ENCODE measurements at regions not wholly inside any gene's neighbourhood (a gene's known extent, or its start where the extent isn't known, plus 50 kb on each side); places are given as distances from the start of the nearest gene placed in this dataset.

DNA sequence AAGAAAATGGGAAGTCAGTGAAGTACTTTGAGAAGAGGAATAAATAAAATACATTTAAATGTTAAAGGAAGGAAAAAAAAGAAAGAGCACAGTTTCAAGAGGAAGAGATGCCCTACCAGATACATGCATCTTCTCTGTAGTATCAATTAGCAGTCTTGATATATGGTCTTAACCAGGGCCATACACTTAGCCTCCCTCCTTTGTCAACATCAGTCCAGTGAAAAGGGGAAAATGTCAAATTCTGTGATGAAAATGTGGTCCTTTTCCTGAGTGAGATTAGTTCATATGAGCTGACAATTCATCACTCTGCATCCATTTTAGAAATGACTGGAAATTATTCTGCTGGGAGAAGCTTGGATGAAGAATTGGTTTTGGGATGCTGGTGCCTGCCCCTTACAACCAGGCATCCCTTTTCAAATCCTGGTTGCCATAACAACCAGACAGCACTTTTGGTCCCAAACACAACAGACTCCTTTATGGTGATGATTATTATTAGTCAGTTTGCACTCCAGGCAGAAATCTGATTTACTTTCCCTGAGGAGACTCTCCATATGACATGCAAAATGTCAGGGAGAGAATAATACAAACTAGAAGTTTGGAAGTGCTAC lies 933.6 kb upstream of the CDH8 start:
- ATAC-seq (ENCODE audit: low read depth): no peak
- CTCF ChIA-PET: no interaction called here
- intact Hi-C loops (cut with micrococcal nuclease): no loop called here

DNA sequence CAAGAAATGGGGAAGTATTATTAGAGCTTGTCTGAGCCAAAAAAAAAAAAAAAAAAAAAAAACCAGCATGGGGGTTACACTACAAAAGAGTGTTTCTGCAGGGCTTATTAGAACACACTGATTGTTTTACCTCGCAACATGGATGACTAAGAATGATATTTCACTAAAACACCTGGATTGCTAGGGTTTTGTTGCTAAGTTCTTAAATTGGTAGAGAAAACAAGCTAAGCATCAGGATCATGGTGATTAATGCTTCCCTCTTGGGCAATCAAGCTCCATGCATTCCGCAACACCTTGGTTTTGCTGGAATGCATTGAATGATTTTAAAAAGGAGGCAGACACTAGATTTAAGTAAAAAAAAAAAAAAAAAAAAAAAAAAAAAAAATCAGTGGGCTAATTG lies 931.4 kb upstream of the CDH8 start:
- ATAC-seq (ENCODE audit: low read depth): no peak
- H3K27me3 Mint-ChIP-seq: no peaks in the 10 kb centered on the region
- no peak overlapping the region for H3K27ac Mint-ChIP-seq
- no peak for DNase-seq
- H3K4me1 Mint-ChIP-seq: no peaks in the 10 kb centered on the region
- no peaks in the 10 kb centered on the region for H3K36me3 Mint-ChIP-seq (ENCODE audit: low read depth)
- no peak overlapping the region for H3K4me3 Mint-ChIP-seq
- CTCF ChIA-PET: no interaction called here
- TF ChIP-seq, protein P1, sequence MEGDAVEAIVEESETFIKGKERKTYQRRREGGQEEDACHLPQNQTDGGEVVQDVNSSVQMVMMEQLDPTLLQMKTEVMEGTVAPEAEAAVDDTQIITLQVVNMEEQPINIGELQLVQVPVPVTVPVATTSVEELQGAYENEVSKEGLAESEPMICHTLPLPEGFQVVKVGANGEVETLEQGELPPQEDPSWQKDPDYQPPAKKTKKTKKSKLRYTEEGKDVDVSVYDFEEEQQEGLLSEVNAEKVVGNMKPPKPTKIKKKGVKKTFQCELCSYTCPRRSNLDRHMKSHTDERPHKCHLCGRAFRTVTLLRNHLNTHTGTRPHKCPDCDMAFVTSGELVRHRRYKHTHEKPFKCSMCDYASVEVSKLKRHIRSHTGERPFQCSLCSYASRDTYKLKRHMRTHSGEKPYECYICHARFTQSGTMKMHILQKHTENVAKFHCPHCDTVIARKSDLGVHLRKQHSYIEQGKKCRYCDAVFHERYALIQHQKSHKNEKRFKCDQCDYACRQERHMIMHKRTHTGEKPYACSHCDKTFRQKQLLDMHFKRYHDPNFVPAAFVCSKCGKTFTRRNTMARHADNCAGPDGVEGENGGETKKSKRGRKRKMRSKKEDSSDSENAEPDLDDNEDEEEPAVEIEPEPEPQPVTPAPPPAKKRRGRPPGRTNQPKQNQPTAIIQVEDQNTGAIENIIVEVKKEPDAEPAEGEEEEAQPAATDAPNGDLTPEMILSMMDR (IDR thresholded peaks at IDR 0.05): no peak
- POLR2A ChIA-PET: no interaction called here
- intact Hi-C loops (cut with micrococcal nuclease): no loop called here
- no peaks in the 10 kb centered on the region for H3K9me3 Mint-ChIP-seq

More for the DNA sequence above, 933.6 kb upstream of the CDH8 start:
- Mint-ChIP-seq H3K36me3 (ENCODE audit: low read depth) (no peaks in the 10 kb centered on the region), H3K9me3 (no peaks in the 10 kb centered on the region), H3K27ac (no peak overlapping the region), H3K4me3 (no peak overlapping the region), H3K4me1 (no peaks in the 10 kb centered on the region), H3K27me3 (no peaks in the 10 kb centered on the region)
- POLR2A ChIA-PET: no interaction called here
- TF ChIP-seq, protein P1 (IDR thresholded peaks at IDR 0.05): no peak
- no peak for DNase-seq

DNA sequence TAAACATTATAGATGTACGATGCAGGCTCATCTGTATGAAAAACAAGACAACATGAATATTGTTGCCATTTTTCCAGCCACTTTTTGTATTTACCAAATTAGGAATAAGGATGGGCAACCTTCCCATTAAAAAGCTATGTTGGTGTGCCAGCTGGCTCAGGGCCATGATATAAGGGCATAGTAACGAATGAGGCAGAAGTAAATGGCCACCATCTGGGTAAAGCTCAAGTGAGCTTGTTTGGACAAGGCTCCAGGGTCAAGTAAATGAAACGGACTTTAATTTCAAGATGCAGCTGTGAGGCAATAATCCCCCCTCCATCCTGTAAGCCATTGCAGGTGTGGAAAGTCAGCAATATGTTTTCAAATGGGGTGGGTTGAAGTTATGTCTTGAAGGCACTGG lies 930.9 kb upstream of the CDH8 start:
- intact Hi-C loops (cut with micrococcal nuclease): no loop called here
- H3K36me3 Mint-ChIP-seq (ENCODE audit: low read depth): no peaks in the 10 kb centered on the region
- H3K27me3 Mint-ChIP-seq: no peaks in the 10 kb centered on the region

DNA sequence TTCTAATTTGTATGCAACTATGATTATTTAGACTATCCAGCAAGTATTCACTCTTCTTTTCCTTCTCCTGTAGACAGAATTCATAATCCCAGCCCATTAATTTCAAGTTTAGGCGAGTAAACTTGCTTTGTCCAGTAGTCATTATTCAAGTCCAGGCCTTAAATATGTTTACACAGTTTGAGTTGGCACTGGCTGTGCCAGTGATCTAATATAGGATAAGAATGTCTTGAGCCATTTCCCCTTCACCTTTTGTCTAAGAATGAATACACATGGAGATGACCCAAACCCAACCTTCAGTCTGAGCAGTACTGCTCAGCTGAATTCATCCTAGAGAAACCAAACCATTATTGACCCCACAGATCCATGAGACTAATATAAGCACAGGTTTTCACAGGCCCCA lies 930.4 kb upstream of the CDH8 start:
- Mint-ChIP-seq H3K36me3 (ENCODE audit: low read depth) (no peaks in the 10 kb centered on the region), H3K27ac (no peak overlapping the region), H3K4me1 (no peaks in the 10 kb centered on the region), H3K4me3 (no peak overlapping the region), H3K9me3 (no peaks in the 10 kb centered on the region), H3K27me3 (no peaks in the 10 kb centered on the region)
- no peak for DNase-seq
- ChIA-PET POLR2A (no interaction called here), CTCF (no interaction called here)
- intact Hi-C loops (cut with micrococcal nuclease): no loop called here
- ATAC-seq (ENCODE audit: low read depth): no peak
- TF ChIP-seq, protein P1 (IDR thresholded peaks at IDR 0.05): no peak

More for the DNA sequence above, 930.9 kb upstream of the CDH8 start:
- TF ChIP-seq, protein P1 (IDR thresholded peaks at IDR 0.05): no peak
- no peaks in the 10 kb centered on the region for H3K9me3 Mint-ChIP-seq
- H3K27ac Mint-ChIP-seq: no peak overlapping the region
- H3K4me3 Mint-ChIP-seq: no peak overlapping the region
- ATAC-seq (ENCODE audit: low read depth): no peak
- ChIA-PET POLR2A (no interaction called here), CTCF (no interaction called here)
- H3K4me1 Mint-ChIP-seq: no peaks in the 10 kb centered on the region
- no peak for DNase-seq

DNA sequence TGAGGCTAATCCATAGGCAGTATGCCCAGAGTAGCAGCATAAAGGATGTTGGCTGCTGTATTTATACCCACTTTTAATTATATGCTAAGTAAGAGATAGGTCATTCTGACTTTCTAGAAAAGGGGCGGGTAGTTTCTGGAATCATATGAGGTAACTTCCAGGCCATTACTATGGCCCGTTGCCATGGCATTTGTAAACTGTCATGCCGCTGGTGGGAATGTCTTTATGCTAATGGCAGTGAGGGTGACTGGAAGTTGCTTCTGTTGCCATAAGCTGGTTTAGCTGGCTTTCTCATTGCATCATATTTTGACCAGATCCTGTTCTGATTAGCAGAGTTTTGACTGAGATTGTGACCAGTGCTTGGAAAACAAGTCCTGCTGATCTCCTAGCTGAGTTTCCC lies 929.6 kb upstream of the CDH8 start:
- Mint-ChIP-seq H3K27ac (no peak overlapping the region), H3K27me3 (no peaks in the 10 kb centered on the region), H3K36me3 (ENCODE audit: low read depth) (no peaks in the 10 kb centered on the region), H3K4me3 (no peak overlapping the region), H3K4me1 (no peaks in the 10 kb centered on the region), H3K9me3 (no peaks in the 10 kb centered on the region)
- DNase-seq (no peak), ATAC-seq (ENCODE audit: low read depth) (no peak)
- CTCF ChIA-PET: no interaction called here
- intact Hi-C loops (cut with micrococcal nuclease): no loop called here
- TF ChIP-seq, protein P1 (IDR thresholded peaks at IDR 0.05): no peak
- POLR2A ChIA-PET: no interaction called here

Measured in activated B cell treated with CpG ODN at 0.5 μM for 24 hours (primary cell).